HL-60 (cell line): ENCODE measurements at regions not wholly inside any gene's neighbourhood (a gene's known extent, or its start where the extent isn't known, plus 50 kb on each side); places are given as distances from the start of the nearest gene placed in this dataset.

ENCODE experiments used
- DNase-seq, 2 experiments: peaks; one replicate each; pipeline ENCODE4 v3.0.0-alpha.2; 2010 to 2020; ENCODE audit warnings: low read depth in 1 of 2, low spot score in 1 of 2
- H3K27ac ChIP-seq: fragments of 250-450 bp; sonication (Bioruptor Pico); replicated peaks from 2 replicates; pipeline ENCODE4 v1.5.1; 2020; ENCODE audit warnings: mild to moderate bottlenecking, moderate library complexity
- H3K27me3 ChIP-seq: fragments of 250-450 bp; sonication (Bioruptor Pico); 2 replicates; pipeline ENCODE4 v1.5.1; 2021; ENCODE audit warnings: mild to moderate bottlenecking, moderate library complexity; ENCODE audit not compliant: insufficient read depth, poor library complexity, severe bottlenecking
- H3K4me3 ChIP-seq: replicated peaks from 2 replicates; pipeline ENCODE4 v1.5.1; 2011; ENCODE audit warnings: mild to moderate bottlenecking, control low read depth, low read length; ENCODE audit not compliant: insufficient read depth
- CTCF ChIP-seq: IDR thresholded peaks from one replicate; pipeline ENCODE4 v1.5.1; 2011; ENCODE audit warnings: low read length, control low read depth, inconsistent platforms; ENCODE audit not compliant: insufficient read depth
- GABPA ChIP-seq: IDR thresholded peaks from 2 replicates; pipeline ENCODE4 v1.6.1; 2012; ENCODE audit warnings: low read depth
- POLR2AphosphoS5 ChIP-seq: IDR thresholded peaks from 2 replicates; pipeline ENCODE4 v1.6.1; 2012; ENCODE audit warnings: low read depth
- REST ChIP-seq: IDR thresholded peaks from 2 replicates; pipeline ENCODE4 v1.6.1; 2012; ENCODE audit warnings: low read depth; ENCODE audit not compliant: insufficient replicate concordance
- SPI1 ChIP-seq: IDR thresholded peaks from 2 replicates; pipeline ENCODE4 v1.6.1; 2012; ENCODE audit warnings: low read depth, mild to moderate bottlenecking, borderline replicate concordance

- no peak for DNase-seq
Observed at GRCh38 chr12:34401659-34402227, 379.4 kb downstream of the ALG10 start.

GRCh38 chr12:34402228-34402898 is 380.1 kb downstream of the ALG10 start:
- H3K27ac ChIP-seq, result no peak overlapping the region
- no peak for DNase-seq
- no peak for TF ChIP-seq SPI1
- TF ChIP-seq GABPA, result no peak
- no peaks in the 10 kb centered on the region for H3K27me3 ChIP-seq
- no peak overlapping the region for H3K4me3 ChIP-seq

More at GRCh38 chr12:34401659-34402227, 379.4 kb downstream of the ALG10 start:
- H3K27me3 ChIP-seq, result no peaks in the 10 kb centered on the region
- H3K27ac ChIP-seq, result no peak overlapping the region
- no peak for TF ChIP-seq SPI1
- no peak for TF ChIP-seq POLR2AphosphoS5
- TF ChIP-seq GABPA, result no peak
- TF ChIP-seq CTCF, result no peak
- no peak for TF ChIP-seq REST
- H3K4me3 ChIP-seq, result no peak overlapping the region

GRCh38 chr12:34402899-34403705 is 380.8 kb downstream of the ALG10 start:
- DNase-seq, result no peak
- TF ChIP-seq REST, result no peak
- no peak for TF ChIP-seq SPI1
- TF ChIP-seq GABPA, result no peak
- no peak for TF ChIP-seq POLR2AphosphoS5
- no peak for TF ChIP-seq CTCF
- no peaks in the 10 kb centered on the region for H3K27me3 ChIP-seq
- no peak overlapping the region for H3K27ac ChIP-seq
- H3K4me3 ChIP-seq, result no peak overlapping the region

GRCh38 chr12:34403706-34404376 is 381.5 kb downstream of the ALG10 start:
- H3K27ac ChIP-seq, result no peak overlapping the region
- H3K27me3 ChIP-seq, result no peaks in the 10 kb centered on the region
- no peak for DNase-seq
- TF ChIP-seq REST, result no peak
- no peak for TF ChIP-seq CTCF
- no peak for TF ChIP-seq GABPA
- no peak for TF ChIP-seq POLR2AphosphoS5
- TF ChIP-seq SPI1, result no peak
- no peak overlapping the region for H3K4me3 ChIP-seq
